Ascending aorta (tissue), 2 donors: ENCODE measurements at regions not wholly inside any gene's neighbourhood (a gene's known extent, or its start where the extent isn't known, plus 50 kb on each side); places are given as distances from the start of the nearest gene placed in this dataset.
A peak's percentile ranks its signal among the peaks of the same experiment; 100 is the strongest.

Source experiments
- DNase-seq, 2 donors: peaks; one replicate each; pipeline ENCODE4 v3.0.0-alpha.2; 2019; ENCODE audit warnings: low spot score in 2 of 2
- H3K27ac ChIP-seq, 2 donors: fragments of 200-600 bp; sonication (generic); one replicate each; pipeline ENCODE4 v1.5.1; 2016 to 2017; ENCODE audit warnings: mild to moderate bottlenecking in 1 of 2
- H3K27me3 ChIP-seq: fragments of 200-600 bp; sonication (generic); one replicate; pipeline ENCODE4 v1.5.1; 2017
- H3K36me3 ChIP-seq, 2 donors: fragments of 200-600 bp; sonication (generic); one replicate each; pipeline ENCODE4 v1.5.1; 2016
- H3K4me1 ChIP-seq, 2 donors: fragments of 200-600 bp; sonication (generic); one replicate each; pipeline ENCODE4 v1.5.1; 2016 to 2017; ENCODE audit warnings: mild to moderate bottlenecking in 1 of 2
- H3K4me3 ChIP-seq, 2 donors: fragments of 200-600 bp; sonication (generic); one replicate each; pipeline ENCODE4 v1.5.1; 2016 to 2017; ENCODE audit warnings: mild to moderate bottlenecking in 1 of 2
- H3K9me3 ChIP-seq, 2 donors: fragments of 200-600 bp; sonication (generic); one replicate each; pipeline ENCODE4 v1.5.1; 2016
- intact Hi-C: fragments of 100-400 bp; cut with DNase I; formaldehyde crosslinking; loops from one replicate; pipeline ENCODE4 v1.15.1; 2023
- TF ChIP-seq, protein P1 (sequence below), 3 experiments: fragments of 200-600 bp in 2 of 3; fragments of 450-650 bp in 1 of 3; sonication (generic) in 2 of 3; IDR thresholded peaks; one replicate each; pipeline ENCODE4 v1.5.1; 2016 to 2019; ENCODE audit warnings: antibody characterized with exemption in 3 of 3, mild to moderate bottlenecking in 1 of 3, moderate library complexity in 1 of 3

DNA sequence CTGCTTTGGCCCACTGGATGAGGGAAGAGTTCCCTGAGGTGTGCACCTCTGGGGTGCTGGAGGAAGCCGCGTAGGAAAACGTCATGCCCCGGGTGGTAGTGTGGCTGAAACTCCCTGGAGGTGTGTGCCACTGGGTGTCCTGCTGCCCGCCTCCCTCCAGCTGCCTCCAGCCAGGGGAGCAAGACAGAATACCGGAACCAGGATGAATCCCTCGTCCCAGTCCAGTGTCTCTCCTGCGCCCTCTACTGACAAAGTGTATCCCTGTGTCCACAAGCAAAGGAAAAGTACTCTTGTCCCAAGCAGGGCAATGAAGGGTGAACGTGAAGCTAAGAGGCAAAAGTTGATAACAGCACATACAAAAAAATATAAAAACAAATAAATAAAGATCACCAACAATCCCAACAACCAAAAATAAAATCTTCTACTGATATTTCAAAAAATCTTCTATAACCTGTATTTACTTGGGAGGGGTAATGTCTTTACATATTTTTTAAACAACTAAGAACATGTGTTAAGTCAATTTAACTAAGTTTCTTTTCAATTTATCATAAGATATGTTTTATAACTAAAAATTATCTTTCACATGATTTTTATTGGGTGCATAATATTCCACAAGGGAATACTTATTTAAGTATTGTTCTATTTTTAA is 437.6 kb downstream of the MAFB start:
- TF ChIP-seq, protein P1, sequence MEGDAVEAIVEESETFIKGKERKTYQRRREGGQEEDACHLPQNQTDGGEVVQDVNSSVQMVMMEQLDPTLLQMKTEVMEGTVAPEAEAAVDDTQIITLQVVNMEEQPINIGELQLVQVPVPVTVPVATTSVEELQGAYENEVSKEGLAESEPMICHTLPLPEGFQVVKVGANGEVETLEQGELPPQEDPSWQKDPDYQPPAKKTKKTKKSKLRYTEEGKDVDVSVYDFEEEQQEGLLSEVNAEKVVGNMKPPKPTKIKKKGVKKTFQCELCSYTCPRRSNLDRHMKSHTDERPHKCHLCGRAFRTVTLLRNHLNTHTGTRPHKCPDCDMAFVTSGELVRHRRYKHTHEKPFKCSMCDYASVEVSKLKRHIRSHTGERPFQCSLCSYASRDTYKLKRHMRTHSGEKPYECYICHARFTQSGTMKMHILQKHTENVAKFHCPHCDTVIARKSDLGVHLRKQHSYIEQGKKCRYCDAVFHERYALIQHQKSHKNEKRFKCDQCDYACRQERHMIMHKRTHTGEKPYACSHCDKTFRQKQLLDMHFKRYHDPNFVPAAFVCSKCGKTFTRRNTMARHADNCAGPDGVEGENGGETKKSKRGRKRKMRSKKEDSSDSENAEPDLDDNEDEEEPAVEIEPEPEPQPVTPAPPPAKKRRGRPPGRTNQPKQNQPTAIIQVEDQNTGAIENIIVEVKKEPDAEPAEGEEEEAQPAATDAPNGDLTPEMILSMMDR (IDR thresholded peaks at IDR 0.05), result peak in 1 of 3 experiments; percentile 48
- Histone ChIP-seq H3K9me3 (no peaks in the 10 kb centered on the region), H3K27ac (no peak overlapping the region), H3K4me3 (no peak overlapping the region), H3K4me1 (no peaks in the 10 kb centered on the region), H3K36me3 (no peaks in the 10 kb centered on the region), H3K27me3 (no peaks in the 10 kb centered on the region)
- intact Hi-C loops, result loop anchor here (10.0 kb wide), 1 partner anchor 97 kb away; no protein-coding TSS in a partner anchor
- no peak for DNase-seq

DNA sequence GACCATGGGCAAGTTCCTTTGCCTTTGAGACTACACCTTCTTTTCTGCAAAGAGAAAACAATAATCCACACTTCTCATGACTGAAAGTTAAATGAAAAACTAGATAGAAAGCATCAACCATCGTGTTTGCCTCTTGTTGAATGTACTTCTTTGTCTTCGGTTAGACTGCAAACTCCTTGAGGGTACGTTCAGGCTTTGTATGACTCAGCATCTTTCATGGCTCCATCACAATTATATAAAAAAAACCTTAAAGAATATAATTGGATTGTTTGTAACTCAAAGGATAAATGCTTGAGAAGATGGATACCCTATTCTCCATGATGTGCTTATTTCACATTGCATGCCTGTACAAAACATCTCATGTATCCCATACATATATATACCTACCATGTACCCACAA is 439.2 kb downstream of the MAFB start:
- no peak for DNase-seq
- no peaks in the 10 kb centered on the region for H3K9me3 ChIP-seq
- intact Hi-C loops, result loop anchor here (10.0 kb wide), 1 partner anchor 95 kb away; no protein-coding TSS in a partner anchor
- H3K4me1 ChIP-seq, result no peaks in the 10 kb centered on the region
- TF ChIP-seq, protein P1 (IDR thresholded peaks at IDR 0.05), result no peak
- no peaks in the 10 kb centered on the region for H3K36me3 ChIP-seq
- no peak overlapping the region for H3K4me3 ChIP-seq
- no peak overlapping the region for H3K27ac ChIP-seq
- H3K27me3 ChIP-seq, result no peaks in the 10 kb centered on the region

- intact Hi-C loops, result no loop called here
- no peak for DNase-seq
- H3K27ac ChIP-seq, result no peak overlapping the region
- H3K4me1 ChIP-seq, result no peaks in the 10 kb centered on the region
- H3K9me3 ChIP-seq, result no peaks in the 10 kb centered on the region
- no peaks in the 10 kb centered on the region for H3K27me3 ChIP-seq
- TF ChIP-seq, protein P1 (IDR thresholded peaks at IDR 0.05), result no peak
- no peak overlapping the region for H3K4me3 ChIP-seq
- no peaks in the 10 kb centered on the region for H3K36me3 ChIP-seq
Measured at GRCh38 chr20:40245829-40246228, 443.2 kb downstream of the MAFB start.

- Histone ChIP-seq H3K4me3 (no peak overlapping the region), H3K36me3 (no peaks in the 10 kb centered on the region), H3K27me3 (no peaks in the 10 kb centered on the region), H3K9me3 (no peaks in the 10 kb centered on the region), H3K27ac (no peak overlapping the region), H3K4me1 (no peaks in the 10 kb centered on the region)
- DNase-seq, result no peak
- TF ChIP-seq, protein P1 (IDR thresholded peaks at IDR 0.05), result no peak
- intact Hi-C loops, result no loop called here
Measured at GRCh38 chr20:40244286-40244685, 444.8 kb downstream of the MAFB start.

DNA sequence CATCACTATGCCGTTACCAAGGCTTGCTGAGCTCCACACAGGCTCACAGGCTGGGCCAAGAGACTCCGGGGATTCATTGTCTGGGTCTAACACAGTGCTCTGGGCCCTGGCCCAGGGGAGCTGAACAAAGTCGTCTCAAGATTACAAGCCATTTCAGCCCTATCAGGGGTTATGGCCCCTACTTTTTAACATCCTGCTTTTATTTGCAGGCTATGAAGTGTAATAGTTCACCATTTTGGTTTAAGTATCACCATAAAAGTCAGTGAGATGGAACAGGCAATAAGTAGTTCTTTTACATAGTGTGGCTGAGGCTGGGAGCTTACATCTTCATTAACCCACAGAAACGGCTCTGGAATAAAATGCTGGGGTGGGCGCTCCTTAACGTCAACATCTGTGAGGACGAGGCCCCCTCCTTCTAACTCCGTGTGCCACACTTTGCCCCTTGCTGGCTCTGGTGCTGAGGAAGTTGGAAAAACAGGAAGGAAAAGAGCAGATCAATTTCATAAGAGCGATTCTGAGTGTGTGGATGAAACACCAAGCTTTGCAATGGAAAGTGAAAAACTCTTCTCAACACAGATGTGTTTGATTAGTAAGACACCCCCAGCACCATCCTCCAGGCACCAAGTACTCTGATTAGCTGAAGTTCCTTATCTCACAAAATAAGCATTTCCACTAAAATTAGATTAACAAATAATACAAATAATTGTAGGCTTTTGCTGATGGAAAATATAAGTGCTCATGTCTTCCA is 447.3 kb downstream of the MAFB start:
- TF ChIP-seq, protein P1 (IDR thresholded peaks at IDR 0.05), result no peak
- no peaks in the 10 kb centered on the region for H3K27me3 ChIP-seq
- H3K27ac ChIP-seq, result no peak overlapping the region
- DNase-seq, result no peak
- H3K36me3 ChIP-seq, result no peaks in the 10 kb centered on the region
- no peaks in the 10 kb centered on the region for H3K4me1 ChIP-seq
- no peaks in the 10 kb centered on the region for H3K9me3 ChIP-seq
- H3K4me3 ChIP-seq, result no peak overlapping the region
- intact Hi-C loops, result no loop called here
